ENCODE measurements at regions not wholly inside any gene's neighbourhood (a gene's known extent, or its start where the extent isn't known, plus 50 kb on each side); places are given as distances from the start of the nearest gene placed in this dataset.

- no peak for DNase-seq (ENCODE audit: low spot score)
Observed at GRCh38 chr18:44594799-44595467, 85.8 kb upstream of the SETBP1 start.

DNA sequence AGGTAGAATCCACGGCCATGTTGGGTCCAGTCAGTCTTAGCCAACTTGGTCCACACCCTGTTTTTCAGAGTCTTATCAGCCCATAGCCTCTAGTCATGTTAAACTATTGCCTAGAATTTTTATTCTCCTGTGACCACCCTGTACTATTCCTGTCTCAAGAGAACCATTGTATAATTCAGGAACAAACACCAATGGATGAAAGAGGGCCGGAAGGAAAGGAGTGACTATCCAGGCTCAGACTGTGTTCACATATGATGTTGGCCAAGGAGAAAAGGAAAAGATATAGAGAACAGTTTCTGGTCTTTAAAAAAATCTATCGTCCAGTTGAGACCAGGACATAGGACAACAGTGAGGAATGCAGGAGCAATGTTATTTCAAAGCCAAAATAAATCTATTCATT, 82.9 kb upstream of the SETBP1 start:
- DNase-seq (ENCODE audit: low spot score), result no peak

GRCh38 chr18:44598514-44598913, 82.2 kb upstream of the SETBP1 start:
- DNase-seq (ENCODE audit: low spot score), result no peak

- no peak for DNase-seq (ENCODE audit: low spot score)
Observed at GRCh38 chr18:44599412-44599811, 81.3 kb upstream of the SETBP1 start.

DNA sequence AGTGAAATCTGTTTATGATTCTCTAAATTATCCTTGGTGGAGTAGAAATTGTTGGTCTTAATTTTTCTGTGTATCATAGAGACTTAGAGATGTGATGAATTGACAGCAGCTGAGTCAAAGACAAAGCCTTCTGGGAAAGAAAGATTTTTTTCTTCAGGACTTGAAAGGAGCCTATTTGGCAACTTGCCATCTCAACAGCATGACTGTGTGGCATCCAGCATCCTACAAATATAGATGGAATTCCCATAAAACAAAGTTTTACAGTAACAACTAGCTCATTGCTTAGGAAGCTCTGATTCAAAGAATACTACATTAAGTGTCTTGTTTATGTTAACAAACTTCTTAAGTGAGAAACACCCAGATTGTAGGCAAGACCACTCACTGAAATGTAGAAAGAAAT, 79.2 kb upstream of the SETBP1 start:
- DNase-seq (ENCODE audit: low spot score), result no peak

DNA sequence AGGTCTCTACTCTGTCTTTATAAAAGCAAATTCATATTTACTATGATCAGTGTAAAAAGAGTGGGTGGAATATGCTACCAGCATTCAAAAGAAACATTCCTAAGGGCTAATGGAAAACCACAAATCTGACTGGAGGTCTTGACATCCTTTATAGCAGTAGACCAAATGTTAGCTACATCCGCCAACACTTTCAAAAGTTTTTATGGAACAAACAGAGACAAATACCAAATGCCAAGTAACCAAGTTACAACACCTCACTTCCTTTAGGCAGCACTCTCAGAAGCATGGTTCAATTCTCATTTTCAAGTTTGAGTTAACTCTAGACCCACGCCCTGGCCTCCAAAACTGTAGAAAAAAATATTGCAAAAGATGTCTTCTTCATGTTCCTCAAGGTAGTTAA, 78.3 kb upstream of the SETBP1 start:
- DNase-seq (ENCODE audit: low spot score), result no peak

- DNase-seq (ENCODE audit: low spot score), result no peak
Observed at GRCh38 chr18:44602845-44603244, 77.8 kb upstream of the SETBP1 start.

- no peak for DNase-seq (ENCODE audit: low spot score)
Observed at GRCh38 chr18:44609181-44609941, 71.3 kb upstream of the SETBP1 start.

DNA sequence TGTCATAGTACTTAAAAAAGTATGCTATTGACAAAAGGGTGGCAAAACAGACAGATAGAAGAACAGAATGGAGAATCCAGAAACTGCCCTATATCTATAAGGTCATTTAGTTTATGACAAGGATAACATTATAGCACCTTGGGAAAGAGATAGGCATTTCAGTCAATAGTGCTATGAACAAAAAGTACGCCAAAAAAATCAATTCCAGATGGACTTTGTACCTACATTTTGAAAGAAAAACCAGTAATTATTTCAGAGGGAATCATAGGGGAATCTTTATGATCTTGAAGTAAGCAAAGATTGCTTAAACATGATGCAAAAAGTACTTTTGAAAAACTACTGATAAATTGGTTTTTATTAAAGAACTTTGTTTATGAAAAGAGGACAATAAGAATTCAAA, 59.9 kb upstream of the SETBP1 start:
- DNase-seq (ENCODE audit: low spot score), result no peak

- DNase-seq (ENCODE audit: low spot score), result no peak
Observed at GRCh38 chr18:44624052-44624451, 56.6 kb upstream of the SETBP1 start.

DNA sequence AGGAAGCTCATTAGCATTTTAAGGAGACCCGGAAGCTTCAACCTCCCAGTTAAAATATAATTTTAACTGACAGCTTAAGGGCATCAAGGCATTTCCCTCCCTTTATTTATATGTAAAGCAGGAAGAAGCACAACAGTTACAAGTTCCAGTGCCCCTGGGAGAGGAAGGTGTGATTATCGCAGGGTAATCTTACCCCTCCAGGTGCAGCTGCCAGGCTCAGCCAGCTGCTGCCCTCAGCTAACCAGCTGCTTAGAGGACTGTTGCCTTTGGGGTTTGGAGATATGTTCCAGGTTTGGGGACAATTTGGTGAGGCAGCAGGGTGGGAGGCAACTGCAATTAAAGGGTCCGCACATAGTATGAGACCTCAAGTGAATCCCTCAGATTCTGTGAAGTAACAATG, 55.3 kb upstream of the SETBP1 start:
- DNase-seq (ENCODE audit: low spot score), result no peak

DNA sequence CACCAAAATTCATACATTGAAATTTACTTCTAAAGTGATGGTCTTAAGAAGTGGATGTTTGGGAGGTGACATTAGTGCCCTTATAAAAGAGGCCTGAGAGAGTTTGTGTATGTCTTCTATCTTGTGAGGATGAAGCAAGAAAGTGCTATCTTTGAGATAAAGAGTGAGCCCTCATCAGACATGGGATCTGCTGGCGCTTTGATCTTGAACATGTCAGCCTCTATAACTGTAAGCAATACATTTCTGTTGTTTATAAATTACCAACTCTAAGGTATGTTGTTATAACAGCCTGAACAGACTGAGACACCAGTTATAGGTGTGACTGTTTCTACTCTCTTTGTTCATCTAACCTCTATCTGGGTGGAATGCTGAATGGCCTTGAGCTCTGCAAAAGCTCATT, 54.5 kb upstream of the SETBP1 start:
- no peak for DNase-seq (ENCODE audit: low spot score)

DNA sequence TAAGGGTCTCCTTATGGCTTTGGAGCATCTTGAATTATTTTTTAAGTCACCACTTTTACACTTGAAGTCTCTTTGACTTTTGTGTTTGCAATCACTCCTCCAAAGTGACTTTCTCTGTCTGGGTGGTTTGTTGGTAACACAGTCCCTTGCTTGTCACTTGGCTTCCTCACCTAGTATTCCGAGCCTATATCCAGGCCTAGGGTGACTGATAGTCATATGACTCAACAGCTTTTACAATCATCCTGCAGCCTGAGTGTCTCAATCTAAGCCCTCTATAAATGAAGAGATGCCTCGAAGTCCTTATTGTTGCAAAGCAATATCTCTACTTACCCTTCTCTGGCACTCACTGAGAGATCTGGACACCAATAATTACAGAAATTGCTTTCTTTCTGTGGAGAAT, 53.9 kb upstream of the SETBP1 start:
- no peak for DNase-seq (ENCODE audit: low spot score)

DNA sequence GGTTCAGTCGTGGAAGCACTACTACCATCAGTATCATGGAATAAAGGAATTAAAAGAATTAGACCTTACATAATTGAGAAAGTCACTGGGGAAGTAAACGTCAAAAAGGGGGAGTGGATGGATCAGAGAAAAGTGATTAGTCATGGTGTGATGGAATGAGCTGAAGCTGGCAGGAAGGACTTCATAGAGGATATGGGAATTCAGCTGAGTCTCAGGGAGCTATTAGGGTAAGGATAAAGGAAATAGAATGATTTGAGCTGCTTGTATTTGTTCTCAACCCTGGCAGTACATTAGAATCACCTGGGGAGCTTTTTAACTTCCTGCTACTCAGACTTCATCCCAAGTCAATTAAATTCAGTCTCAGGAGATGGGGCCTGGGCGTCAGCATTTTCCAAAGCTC, 53.4 kb upstream of the SETBP1 start:
- DNase-seq (ENCODE audit: low spot score), result no peak

DNA sequence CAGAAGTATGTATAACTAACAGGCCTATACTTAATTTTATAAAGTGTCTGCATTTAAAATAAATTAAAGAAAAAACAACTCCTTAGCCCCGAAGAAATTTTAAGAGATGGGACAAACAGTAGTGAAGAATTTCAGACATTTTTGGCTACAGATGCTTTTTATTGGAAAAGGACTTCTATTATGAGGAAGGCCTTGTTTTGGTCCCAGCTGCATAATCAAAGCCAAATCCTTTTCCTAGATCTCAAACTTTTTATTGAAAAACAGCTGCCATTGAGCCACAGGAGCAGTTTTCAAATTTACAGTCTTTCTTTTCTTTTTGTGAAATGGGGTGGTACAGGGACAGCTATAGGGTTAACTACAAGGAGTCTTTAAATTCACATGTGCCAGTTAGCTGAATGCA, 51.3 kb upstream of the SETBP1 start:
- DNase-seq (ENCODE audit: low spot score), result no peak

DNA sequence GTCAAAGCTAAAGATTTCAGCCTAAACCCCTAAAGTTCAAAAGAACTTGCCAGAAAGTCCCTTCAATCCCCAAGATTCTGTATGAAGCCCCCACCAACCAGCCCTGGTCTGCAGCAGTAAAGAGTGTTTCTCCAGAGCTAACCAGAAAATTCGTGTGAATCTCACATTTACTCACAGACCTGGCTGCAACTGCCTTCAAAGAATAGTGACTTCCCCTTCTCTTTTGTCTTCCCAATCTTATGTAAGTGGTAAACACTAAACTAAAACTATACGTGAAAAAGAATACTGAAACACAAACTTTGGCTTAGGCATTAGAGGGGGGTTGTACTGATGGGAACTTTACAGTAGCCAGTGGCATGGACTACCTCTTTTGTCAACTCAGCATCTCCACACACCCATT, 50.6 kb upstream of the SETBP1 start:
- DNase-seq (ENCODE audit: low spot score), result no peak

Data from left forelimb (tissue), 1 donor.